ENCODE measurements at regions not wholly inside any gene's neighbourhood (a gene's known extent, or its start where the extent isn't known, plus 50 kb on each side); places are given as distances from the start of the nearest gene placed in this dataset.

DNA sequence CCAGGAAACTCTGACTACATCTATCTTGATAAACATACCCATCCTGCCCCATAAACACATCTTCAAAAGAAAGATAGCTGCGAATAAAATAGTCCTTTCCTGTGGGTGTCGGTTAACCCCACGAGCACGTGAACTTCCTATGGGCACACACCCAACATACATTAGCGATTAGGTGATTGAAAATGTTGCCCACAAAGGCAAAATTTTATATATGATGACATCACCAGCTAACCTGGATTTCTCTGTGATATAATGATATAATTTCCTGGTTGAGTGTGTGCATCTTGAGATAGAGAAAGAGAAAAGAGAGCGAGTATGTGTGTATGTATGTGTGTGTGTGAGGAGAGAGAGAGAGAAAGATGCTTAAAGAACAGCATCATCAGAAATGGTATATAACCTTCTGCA, 296.1 kb downstream of the PTPRC start:
- H3K9me3 ChIP-seq (ENCODE audit: control insufficient read depth, insufficient read depth, low read depth, low read length) = no peaks in the 10 kb centered on the region
- in situ Hi-C loops (cut with HindIII; ENCODE audit: low pct_unique_long_range_greater_than_20kb, low sequenced_read_pairs) (no loop called here), intact Hi-C loops (cut with micrococcal nuclease; ENCODE audit: unreplicated experiment) (loop anchor here (5.0 to 10.0 kb wide), 2 partner anchors 163 to 180 kb away; no protein-coding TSS in a partner anchor)
- H3K36me3 ChIP-seq (ENCODE audit: control insufficient read depth, insufficient read depth, low read length) = no peaks in the 10 kb centered on the region; the same call in none of the 2 replicates
- H3K27me3 ChIP-seq (ENCODE audit: control insufficient read depth, insufficient read depth, low read length) = no peaks in the 10 kb centered on the region
- ATAC-seq (peak; percentile 47), DNase-seq (ENCODE audit: low read depth, low spot score) (no peak)
- peaks cover 31% of the 10 kb centered on the region for H3K4me1 ChIP-seq (ENCODE audit: control insufficient read depth, insufficient read depth, low read length)
- TF ChIP-seq CTCF (IDR thresholded peaks at IDR 0.05) (no peak), TCF7L2 (IDR thresholded peaks at IDR 0.05; ENCODE audit: low read depth, low read length) (no peak), SIN3A (IDR thresholded peaks at IDR 0.05; ENCODE audit: borderline replicate concordance, insufficient read depth, low read depth, low read length) (no peak), POLR2AphosphoS5 (IDR thresholded peaks at IDR 0.05; ENCODE audit: low read depth, low read length) (no peak)
- TF ChIP-seq, protein P1, sequence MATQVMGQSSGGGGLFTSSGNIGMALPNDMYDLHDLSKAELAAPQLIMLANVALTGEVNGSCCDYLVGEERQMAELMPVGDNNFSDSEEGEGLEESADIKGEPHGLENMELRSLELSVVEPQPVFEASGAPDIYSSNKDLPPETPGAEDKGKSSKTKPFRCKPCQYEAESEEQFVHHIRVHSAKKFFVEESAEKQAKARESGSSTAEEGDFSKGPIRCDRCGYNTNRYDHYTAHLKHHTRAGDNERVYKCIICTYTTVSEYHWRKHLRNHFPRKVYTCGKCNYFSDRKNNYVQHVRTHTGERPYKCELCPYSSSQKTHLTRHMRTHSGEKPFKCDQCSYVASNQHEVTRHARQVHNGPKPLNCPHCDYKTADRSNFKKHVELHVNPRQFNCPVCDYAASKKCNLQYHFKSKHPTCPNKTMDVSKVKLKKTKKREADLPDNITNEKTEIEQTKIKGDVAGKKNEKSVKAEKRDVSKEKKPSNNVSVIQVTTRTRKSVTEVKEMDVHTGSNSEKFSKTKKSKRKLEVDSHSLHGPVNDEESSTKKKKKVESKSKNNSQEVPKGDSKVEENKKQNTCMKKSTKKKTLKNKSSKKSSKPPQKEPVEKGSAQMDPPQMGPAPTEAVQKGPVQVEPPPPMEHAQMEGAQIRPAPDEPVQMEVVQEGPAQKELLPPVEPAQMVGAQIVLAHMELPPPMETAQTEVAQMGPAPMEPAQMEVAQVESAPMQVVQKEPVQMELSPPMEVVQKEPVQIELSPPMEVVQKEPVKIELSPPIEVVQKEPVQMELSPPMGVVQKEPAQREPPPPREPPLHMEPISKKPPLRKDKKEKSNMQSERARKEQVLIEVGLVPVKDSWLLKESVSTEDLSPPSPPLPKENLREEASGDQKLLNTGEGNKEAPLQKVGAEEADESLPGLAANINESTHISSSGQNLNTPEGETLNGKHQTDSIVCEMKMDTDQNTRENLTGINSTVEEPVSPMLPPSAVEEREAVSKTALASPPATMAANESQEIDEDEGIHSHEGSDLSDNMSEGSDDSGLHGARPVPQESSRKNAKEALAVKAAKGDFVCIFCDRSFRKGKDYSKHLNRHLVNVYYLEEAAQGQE (IDR thresholded peaks at IDR 0.05; ENCODE audit: insufficient read depth in 1 of 2, low read depth in 2 of 2, low read length in 1 of 2) = no peak
- ChIA-PET POLR2A (no interaction called here), CTCF (interaction anchor here (0.6 kb wide), 1 partner anchor 306 kb away, joined by 4 read pairs; no protein-coding TSS in a partner anchor)
- no TSS peak for BruUV-seq (replicated peaks)
- peak overlapping the region; percentile 70 to 88 for H3K4me3 ChIP-seq (ENCODE audit: low read depth in 2 of 2, low read length in 2 of 2)
- peak overlapping the region; percentile 99 for H3K27ac ChIP-seq (ENCODE audit: low read length)

DNA sequence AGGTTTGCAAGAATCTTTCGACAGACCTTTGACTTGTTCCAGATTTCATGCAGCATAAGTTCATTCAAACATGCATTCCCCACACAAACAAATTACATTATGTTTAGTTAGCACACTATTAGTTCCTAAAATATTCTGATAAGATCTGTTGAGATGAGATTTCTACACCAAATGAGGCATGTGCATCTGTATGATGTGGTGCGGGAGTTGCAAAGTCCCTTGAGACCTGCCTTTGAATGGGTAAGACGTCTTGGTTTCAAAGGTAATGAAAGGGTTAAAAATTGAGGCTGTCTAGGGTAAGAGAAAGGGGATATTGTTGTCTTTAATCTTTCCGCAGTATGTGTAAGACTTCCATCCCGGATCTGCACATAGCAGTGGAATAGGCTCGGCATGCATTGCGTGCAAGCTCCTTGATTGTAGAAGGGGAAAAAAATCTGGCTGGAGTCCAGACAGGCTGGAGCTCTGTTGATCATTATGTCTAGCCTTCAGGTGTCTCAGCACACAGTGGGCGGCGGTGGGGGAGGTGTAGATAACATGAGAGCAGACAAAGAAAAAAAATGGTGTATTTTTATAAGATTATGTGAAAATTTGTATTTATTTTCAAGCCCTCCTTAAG, 296.6 kb downstream of the PTPRC start:
- Histone ChIP-seq H3K36me3 (ENCODE audit: control insufficient read depth, insufficient read depth, low read length) (no peaks in the 10 kb centered on the region; the same call in none of the 2 replicates), H3K9me3 (ENCODE audit: control insufficient read depth, insufficient read depth, low read depth, low read length) (no peaks in the 10 kb centered on the region), H3K27me3 (ENCODE audit: control insufficient read depth, insufficient read depth, low read length) (no peaks in the 10 kb centered on the region), H3K27ac (ENCODE audit: low read length) (peak overlapping the region; percentile 99), H3K4me3 (ENCODE audit: low read depth in 2 of 2, low read length in 2 of 2) (peak overlapping the region; percentile 70 to 88), H3K4me1 (ENCODE audit: control insufficient read depth, insufficient read depth, low read length) (peaks cover 31% of the 10 kb centered on the region)
- peak; percentile 95 for ATAC-seq
- CTCF ChIA-PET = interaction anchor here (0.6 kb wide), 1 partner anchor 305 kb away, joined by 4 read pairs; no protein-coding TSS in a partner anchor
- BruUV-seq (replicated peaks) = no TSS peak
- POLR2A ChIA-PET = no interaction called here
- intact Hi-C loops (cut with micrococcal nuclease; ENCODE audit: unreplicated experiment) = loop anchor here (5.0 to 10.0 kb wide), 2 partner anchors 163 to 179 kb away; no protein-coding TSS in a partner anchor
- in situ Hi-C loops (cut with HindIII; ENCODE audit: low pct_unique_long_range_greater_than_20kb, low sequenced_read_pairs) = no loop called here
- TF ChIP-seq POLR2AphosphoS5 (IDR thresholded peaks at IDR 0.05; ENCODE audit: low read depth, low read length) = peak; percentile 90
- TF ChIP-seq, protein P1 (IDR thresholded peaks at IDR 0.05; ENCODE audit: insufficient read depth in 1 of 2, low read depth in 2 of 2, low read length in 1 of 2) = 0 out of 4 replicates have a peak, but pooled peaks of 1 of the 2 experiments have one; percentile 25
- peak; percentile 99 for TF ChIP-seq TCF7L2 (IDR thresholded peaks at IDR 0.05; ENCODE audit: low read depth, low read length)
- no peak for TF ChIP-seq CTCF (IDR thresholded peaks at IDR 0.05)
- TF ChIP-seq SIN3A (IDR thresholded peaks at IDR 0.05; ENCODE audit: borderline replicate concordance, insufficient read depth, low read depth, low read length) = peak; percentile 81; the same call in 1 of the 2 replicates
- DNase-seq (ENCODE audit: low read depth, low spot score) = peak; percentile 96
